HCT116 (cell line): ENCODE measurements at regions not wholly inside any gene's neighbourhood (a gene's known extent, or its start where the extent isn't known, plus 50 kb on each side); places are given as distances from the start of the nearest gene placed in this dataset.

Experiments
- ATAC-seq: fragments of 200-7000 bp; cut with Tn5 transposase; 2 replicates; pipeline ENCODE4 v1.9.1; 2020; ENCODE audit warnings: mild to moderate bottlenecking, moderate library complexity
- BruUV-seq: library from RNA; stranded (reverse); fragments of 400-500 nt; replicated peaks from 2 replicates; lab custom pipeline; 2021; lab: Mats Ljungman, UMichigan
- CTCF ChIA-PET: fragments of 300-600 bp; sonication (Branson Sonifier 250); formaldehyde crosslinking; loops from one replicate; lab custom pipeline; 2021; ENCODE audit warnings: antibody characterized with exemption; lab: Charles Lee
- POLR2A ChIA-PET: fragments of 300-600, 350-600 bp; sonication (Branson Sonifier 250); formaldehyde crosslinking; loops from one replicate; lab custom pipeline; 2021; ENCODE audit warnings: antibody characterized with exemption; lab: Charles Lee
- RAD21 ChIA-PET, 2 experiments: fragments of 300-600 bp; sonication (Branson Sonifier 250); formaldehyde crosslinking; loops; one replicate each; lab custom pipeline; 2023; ENCODE audit warnings: low total read pairs in 2 of 2; ENCODE audit not compliant: uncharacterized antibody in 2 of 2, unreplicated experiment in 2 of 2, low non-redundant PET in 1 of 2; lab: Charles Lee
- DNase-seq: peaks from one replicate; pipeline ENCODE4 v3.0.0-alpha.2; 2010; ENCODE audit warnings: low read depth, low spot score
- H2AFZ ChIP-seq: fragments of 200-600 bp; shearing (Covaris generic), sonication (generic); 2 replicates; pipeline ENCODE4 v1.6.1; 2017; ENCODE audit warnings: low read depth, mixed run types, mixed read lengths, antibody characterized with exemption, low read length; ENCODE audit not compliant: poor library complexity, severe bottlenecking
- H3K27ac ChIP-seq: 2 replicates; pipeline ENCODE4 v1.5.1; 2012; ENCODE audit warnings: low read depth, low read length
- H3K27me3 ChIP-seq: fragments of 200-600 bp; sonication (generic); 2 replicates; pipeline ENCODE4 v1.6.1; 2016; ENCODE audit warnings: mixed run types, low read length, mixed read lengths; ENCODE audit not compliant: insufficient read depth
- H3K36me3 ChIP-seq, 2 experiments: fragments of 200-500 bp in 1 of 2; fragments of 200-600 bp in 1 of 2; sonication (Bioruptor generic) in 1 of 2; sonication (generic) in 1 of 2; 2 replicates each; pipeline versions ENCODE4 v1.5.1 to v1.6.1; 2014 to 2016; ENCODE audit warnings: low read length in 2 of 2, inconsistent platforms in 1 of 2, mixed read lengths in 1 of 2, mixed run types in 1 of 2; ENCODE audit not compliant: insufficient read depth in 2 of 2, control insufficient read depth in 1 of 2
- H3K4me1 ChIP-seq, 2 experiments: fragments of 200-600 bp in 1 of 2; sonication (generic) in 1 of 2; 2 replicates each; pipeline versions ENCODE4 v1.5.1 to v1.6.1; 2012 to 2017; ENCODE audit warnings: low read length in 2 of 2, inconsistent platforms in 1 of 2, mild to moderate bottlenecking in 1 of 2, mixed read lengths in 1 of 2, mixed run types in 1 of 2, moderate library complexity in 1 of 2; ENCODE audit not compliant: insufficient read depth in 2 of 2, control insufficient read depth in 1 of 2
- H3K4me2 ChIP-seq: fragments of 200-600 bp; sonication (generic); 2 replicates; pipeline ENCODE4 v1.6.1; 2017; ENCODE audit warnings: mixed run types, low read length, mixed read lengths
- H3K4me3 ChIP-seq, 2 experiments: fragments of 200-600 bp in 1 of 2; sonication (generic) in 1 of 2; replicated peaks in 1 of 2; 2 replicates each; pipeline ENCODE4 v1.5.1; 2011 to 2016; ENCODE audit warnings: low read length in 2 of 2, control low read depth in 1 of 2, low read depth in 1 of 2, mild to moderate bottlenecking in 1 of 2, mixed read lengths in 1 of 2, mixed run types in 1 of 2
- H3K79me2 ChIP-seq: fragments of 200-600 bp; sonication (generic); 2 replicates; pipeline ENCODE4 v1.6.1; 2017; ENCODE audit warnings: mild to moderate bottlenecking, mixed run types, low read length, moderate library complexity, mixed read lengths; ENCODE audit not compliant: insufficient read depth
- H3K9ac ChIP-seq: fragments of 200-600 bp; sonication (generic); 2 replicates; pipeline ENCODE4 v1.6.1; 2016; ENCODE audit warnings: low read length, mixed read lengths
- H3K9me2 ChIP-seq: fragments of 200-600 bp; sonication (generic), shearing (Covaris generic); 2 replicates; pipeline ENCODE4 v1.6.1; 2017; ENCODE audit warnings: mixed run types, mild to moderate bottlenecking, moderate library complexity; ENCODE audit not compliant: insufficient read depth
- H3K9me3 ChIP-seq, 2 experiments: fragments of 200-500 bp in 1 of 2; fragments of 200-600 bp in 1 of 2; sonication (Bioruptor generic) in 1 of 2; sonication (generic) in 1 of 2; 2 replicates each; pipeline ENCODE4 v1.6.1; 2014 to 2017; ENCODE audit warnings: low read length in 2 of 2, mixed read lengths in 2 of 2, inconsistent platforms in 1 of 2, low read depth in 1 of 2, mild to moderate bottlenecking in 1 of 2, mixed run types in 1 of 2, moderate library complexity in 1 of 2; ENCODE audit not compliant: control insufficient read depth in 1 of 2, insufficient read depth in 1 of 2
- H4K20me1 ChIP-seq: fragments of 200-600 bp; sonication (generic), shearing (Covaris generic); 2 replicates; pipeline ENCODE4 v1.6.1; 2017; ENCODE audit warnings: mixed run types, mild to moderate bottlenecking, moderate library complexity; ENCODE audit not compliant: insufficient read depth
- CTCF ChIP-seq, 3 experiments: fragments of 200-600 bp in 1 of 3; sonication (generic) in 1 of 3; IDR thresholded peaks in 2 of 3; conservative IDR thresholded peaks in 1 of 3; 2 replicates each; pipeline ENCODE4 v1.5.1; 2012 to 2017; ENCODE audit warnings: low read depth in 2 of 3, low read length in 2 of 3, antibody characterized with exemption in 1 of 3, borderline replicate concordance in 1 of 3, control low read depth in 1 of 3, mild to moderate bottlenecking in 1 of 3, mixed read lengths in 1 of 3, mixed run types in 1 of 3, moderate library complexity in 1 of 3; ENCODE audit not compliant: insufficient read depth in 1 of 3
- ELF1 ChIP-seq: IDR thresholded peaks from 2 replicates; pipeline ENCODE4 v1.6.1; 2012; ENCODE audit warnings: low read depth, borderline replicate concordance
- JUND ChIP-seq: IDR thresholded peaks from 2 replicates; pipeline ENCODE4 v1.6.1; 2012
- POLR2A ChIP-seq: IDR thresholded peaks from 2 replicates; pipeline ENCODE4 v1.7.0; 2011; ENCODE audit warnings: borderline replicate concordance; ENCODE audit not compliant: insufficient read depth, insufficient read length; ENCODE audit errors: extremely low read depth
- POLR2AphosphoS5 ChIP-seq: IDR thresholded peaks from 2 replicates; pipeline ENCODE4 v1.6.1; 2011; ENCODE audit warnings: mild to moderate bottlenecking, low read depth, low read length, moderate library complexity
- RAD21 ChIP-seq: IDR thresholded peaks from 2 replicates; pipeline ENCODE4 v1.6.1; 2012; ENCODE audit warnings: low read depth, mild to moderate bottlenecking
- REST ChIP-seq: IDR thresholded peaks from 2 replicates; pipeline ENCODE4 v1.6.1; 2012; ENCODE audit warnings: low read depth
- SP1 ChIP-seq: IDR thresholded peaks from 2 replicates; pipeline ENCODE4 v1.6.1; 2012; ENCODE audit warnings: low read depth
- YY1 ChIP-seq: IDR thresholded peaks from 2 replicates; pipeline ENCODE4 v1.6.1; 2011; ENCODE audit warnings: low read length, low read depth, moderate library complexity, mild to moderate bottlenecking; ENCODE audit not compliant: insufficient replicate concordance; ENCODE audit errors: extremely low read depth
- intact Hi-C: fragments of 100-400 bp; cut with micrococcal nuclease; formaldehyde crosslinking; loops from 2 replicates; pipeline ENCODE4 v1.10.0; 2022

DNA sequence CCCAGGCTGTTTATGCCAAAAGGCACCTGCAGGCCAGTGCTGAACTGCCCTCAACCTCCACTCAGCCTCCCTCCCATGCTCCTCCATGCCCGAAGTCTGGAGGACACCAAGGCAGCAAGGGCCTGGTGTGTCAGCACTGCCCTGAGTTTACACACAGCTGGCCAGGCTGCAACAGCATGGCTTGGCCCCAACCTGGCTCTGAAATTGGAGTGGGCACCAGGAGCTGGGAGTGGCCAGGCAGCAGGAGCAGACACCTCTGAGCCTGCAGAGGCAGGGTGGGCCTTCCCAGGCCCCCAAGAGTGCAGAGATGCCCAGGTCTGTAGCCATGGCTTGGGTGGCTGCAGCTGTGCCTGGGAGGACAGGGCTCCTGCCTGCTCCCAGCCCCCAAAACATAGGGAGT is 571.2 kb upstream of the ACTRT1 start:
- intact Hi-C loops = no loop called here
- ChIA-PET POLR2A (no interaction called here), CTCF (no interaction called here), RAD21 (no interaction called here)
- no peak overlapping the region for H3K9ac ChIP-seq
- no peaks in the 10 kb centered on the region for H3K36me3 ChIP-seq
- ATAC-seq (no peak), DNase-seq (no peak)
- H3K79me2 ChIP-seq = no peaks in the 10 kb centered on the region
- no peaks in the 10 kb centered on the region for H4K20me1 ChIP-seq
- H3K4me3 ChIP-seq = no peak overlapping the region
- TF ChIP-seq CTCF (IDR thresholded peaks at IDR 0.05 in 2 of 3, conservative IDR thresholded peaks at IDR 0.05 in 1 of 3; ENCODE audit: borderline replicate concordance in 1 of 3, insufficient read depth in 1 of 3, low read depth in 2 of 3, low read length in 2 of 3) (no peak), SP1 (no peak), RAD21 (no peak), YY1 (no peak), REST (no peak), ELF1 (no peak), JUND (no peak), POLR2AphosphoS5 (no peak), POLR2A (no peak)
- no peaks in the 10 kb centered on the region for H3K4me1 ChIP-seq
- no TSS peak for BruUV-seq
- H3K4me2 ChIP-seq = no peak overlapping the region
- no peak overlapping the region for H3K27ac ChIP-seq
- H3K27me3 ChIP-seq = no peaks in the 10 kb centered on the region
- no peaks in the 10 kb centered on the region for H3K9me3 ChIP-seq
- H2AFZ ChIP-seq = no peak overlapping the region
- H3K9me2 ChIP-seq = no peaks in the 10 kb centered on the region
